ENCODE measurements at regions not wholly inside any gene's neighbourhood (a gene's known extent, or its start where the extent isn't known, plus 50 kb on each side); places are given as distances from the start of the nearest gene placed in this dataset.

- DNase-seq (ENCODE audit: extremely low spot score, insufficient read length, low read depth): peak; percentile 20
Measured at GRCh38 chr4:81905971-81906370, 434.3 kb upstream of the RASGEF1B start.

GRCh38 chr4:81904121-81904520, 432.4 kb upstream of the RASGEF1B start:
- DNase-seq (ENCODE audit: extremely low spot score, insufficient read length, low read depth): no peak
- no peak for FAIRE-seq

More at GRCh38 chr4:81905971-81906370, 434.3 kb upstream of the RASGEF1B start:
- peak; percentile 91 for FAIRE-seq

- FAIRE-seq (no peak), DNase-seq (ENCODE audit: extremely low spot score, insufficient read length, low read depth) (no peak)
Measured at GRCh38 chr4:81903212-81903611, 431.5 kb upstream of the RASGEF1B start.

GRCh38 chr4:81898862-81899504, 427.3 kb upstream of the RASGEF1B start:
- no peak for FAIRE-seq
- DNase-seq (ENCODE audit: extremely low spot score, insufficient read length, low read depth): no peak

- FAIRE-seq (no peak), DNase-seq (ENCODE audit: extremely low spot score, insufficient read length, low read depth) (no peak)
Measured at GRCh38 chr4:81896936-81897335, 425.2 kb upstream of the RASGEF1B start.

DNA sequence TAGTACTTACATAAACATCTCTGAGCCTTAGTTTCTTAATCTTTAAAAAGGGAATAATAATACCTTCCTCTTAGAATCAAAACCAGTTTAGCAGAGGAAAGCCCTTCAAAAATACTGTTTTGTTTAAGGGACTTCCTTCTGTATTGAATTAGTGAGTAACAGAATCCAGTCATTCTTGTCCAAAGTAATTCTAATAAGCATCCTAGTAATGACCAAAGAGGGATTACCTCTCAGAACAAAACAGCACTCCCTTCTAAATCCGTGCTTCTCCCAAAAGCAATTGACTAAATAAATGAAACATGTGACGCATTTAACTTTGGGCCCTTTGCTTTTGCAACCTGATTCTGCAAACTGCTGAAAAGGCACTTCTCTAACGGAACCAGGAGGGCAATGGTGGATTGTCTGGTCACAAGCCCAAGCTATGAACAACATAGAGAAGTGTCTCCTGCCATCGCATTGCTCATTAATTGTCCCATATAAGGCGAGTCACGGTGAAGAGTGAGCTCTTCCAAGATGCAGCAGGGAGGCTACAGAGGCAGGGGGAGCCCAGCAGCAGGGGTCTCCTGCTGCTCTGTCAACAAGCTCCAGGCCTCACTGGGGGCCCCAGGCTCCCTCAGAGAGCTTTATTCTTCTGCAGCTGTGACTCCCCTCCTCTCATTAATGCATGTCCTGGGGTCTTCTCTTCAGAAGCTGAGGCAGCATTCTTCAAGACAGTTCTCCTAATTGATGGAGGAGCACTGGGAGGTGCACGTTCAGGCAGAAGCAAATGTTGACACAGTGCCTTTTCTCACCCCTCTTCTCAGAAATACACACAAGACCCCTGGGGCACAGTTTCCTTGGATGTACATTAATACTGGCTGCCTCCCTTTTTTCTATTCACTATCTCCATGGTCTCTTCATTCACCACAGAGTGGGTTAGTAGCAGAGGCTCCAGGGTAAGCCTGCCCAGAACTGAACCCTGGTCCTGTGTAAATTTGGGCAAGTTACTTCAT, 419.6 kb upstream of the RASGEF1B start:
- FAIRE-seq: no peak
- no peak for DNase-seq (ENCODE audit: extremely low spot score, insufficient read length, low read depth)

GRCh38 chr4:81884986-81885385, 413.3 kb upstream of the RASGEF1B start:
- DNase-seq (ENCODE audit: extremely low spot score, insufficient read length, low read depth) (no peak), FAIRE-seq (no peak)

DNA sequence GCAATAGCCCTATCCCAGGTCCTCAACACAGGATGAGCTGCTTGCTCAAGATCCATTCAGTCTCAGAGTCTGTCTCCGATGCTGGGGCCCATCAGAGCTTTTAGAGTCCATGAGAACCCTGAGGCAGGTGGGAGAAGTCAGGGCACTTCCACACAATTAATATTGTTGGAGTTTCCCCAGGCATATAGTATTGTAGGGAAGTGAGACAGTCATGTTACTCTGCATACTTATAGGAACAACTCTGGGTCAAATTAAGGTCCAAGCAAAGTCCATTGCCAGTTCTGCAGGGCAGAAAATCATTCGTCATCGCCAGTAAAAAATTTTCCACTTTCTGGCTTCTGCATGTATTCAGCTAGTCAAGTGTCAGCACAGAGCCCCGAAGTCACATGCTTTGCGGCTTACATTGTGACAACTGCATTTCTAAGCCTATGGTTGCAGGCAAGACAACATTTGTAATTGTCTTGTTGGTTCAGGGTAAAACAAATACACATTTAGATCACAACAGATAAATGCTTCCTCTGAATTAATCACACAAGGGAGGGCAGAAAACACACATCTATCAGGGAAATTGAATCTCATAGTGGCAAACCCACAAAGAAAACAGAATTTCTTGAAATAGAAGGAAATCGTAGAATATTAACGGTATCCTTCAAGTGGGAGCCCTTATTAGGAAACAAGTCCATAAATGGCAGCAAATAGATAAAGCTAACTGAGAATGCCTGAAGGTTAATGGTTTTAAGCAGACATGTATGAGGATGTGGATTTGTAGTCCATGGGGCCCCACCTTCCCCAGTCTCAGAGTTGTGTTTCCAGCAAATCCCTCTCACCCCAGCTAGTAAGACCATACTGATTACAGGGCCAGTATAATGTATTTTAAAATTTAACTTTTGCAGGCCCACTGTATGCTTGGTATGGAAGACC, 412.1 kb upstream of the RASGEF1B start:
- FAIRE-seq: no peak

GRCh38 chr4:81883004-81883403, 411.3 kb upstream of the RASGEF1B start:
- FAIRE-seq (no peak), DNase-seq (ENCODE audit: extremely low spot score, insufficient read length, low read depth) (no peak)

More for the DNA sequence above, 412.1 kb upstream of the RASGEF1B start:
- DNase-seq (ENCODE audit: extremely low spot score, insufficient read length, low read depth): no peak

- DNase-seq (ENCODE audit: extremely low spot score, insufficient read length, low read depth) (no peak), FAIRE-seq (no peak)
Measured at GRCh38 chr4:81881855-81882621, 410.3 kb upstream of the RASGEF1B start.

GRCh38 chr4:81876106-81876505, 404.4 kb upstream of the RASGEF1B start:
- DNase-seq (ENCODE audit: extremely low spot score, insufficient read length, low read depth): no peak
- no peak for FAIRE-seq

- DNase-seq (ENCODE audit: extremely low spot score, insufficient read length, low read depth): no peak
- FAIRE-seq: no peak
Measured at GRCh38 chr4:81874661-81875515, 403.2 kb upstream of the RASGEF1B start.

DNA sequence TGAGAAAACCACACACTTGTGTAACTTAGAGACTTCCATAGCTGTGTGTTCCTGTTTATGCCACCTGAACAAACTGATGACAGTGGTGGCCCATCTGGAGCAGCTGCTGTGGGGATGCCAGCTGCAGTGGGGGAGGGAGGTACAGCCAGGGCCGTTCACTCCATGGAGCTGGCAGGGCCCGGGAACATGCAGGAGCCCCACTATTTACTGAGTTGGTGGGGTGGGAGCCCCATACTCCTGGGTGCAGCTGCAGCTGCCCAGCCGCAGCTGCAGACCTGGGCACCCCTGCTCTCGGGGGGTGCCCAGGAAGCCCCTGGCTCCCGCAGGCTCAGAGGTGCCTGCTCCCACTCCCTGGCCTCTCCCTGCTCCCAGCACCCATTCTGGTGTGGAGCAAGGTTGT, 398.6 kb upstream of the RASGEF1B start:
- FAIRE-seq (no peak), DNase-seq (ENCODE audit: extremely low spot score, insufficient read length, low read depth) (no peak)

DNA sequence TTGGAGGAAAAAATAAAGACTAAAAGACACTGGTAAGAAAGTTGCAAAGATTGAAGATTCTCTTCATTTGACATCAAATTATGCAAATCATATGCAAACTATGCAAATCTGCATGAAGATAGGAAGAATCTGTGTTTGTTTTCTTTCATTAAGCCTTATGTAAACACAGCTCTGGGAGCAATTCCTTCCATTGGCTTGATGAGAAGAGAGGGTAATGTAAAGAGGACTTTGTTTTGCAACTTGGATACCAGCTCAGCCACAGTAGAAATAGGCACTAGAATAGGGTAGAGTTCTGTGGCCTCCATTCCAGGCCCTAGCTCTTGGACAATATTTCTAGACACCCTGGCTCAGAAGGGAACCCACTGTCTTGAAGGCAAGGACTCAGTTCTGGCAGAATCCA, 388.4 kb upstream of the RASGEF1B start:
- no peak for DNase-seq (ENCODE audit: extremely low spot score, insufficient read length, low read depth)
- FAIRE-seq: no peak

DNA sequence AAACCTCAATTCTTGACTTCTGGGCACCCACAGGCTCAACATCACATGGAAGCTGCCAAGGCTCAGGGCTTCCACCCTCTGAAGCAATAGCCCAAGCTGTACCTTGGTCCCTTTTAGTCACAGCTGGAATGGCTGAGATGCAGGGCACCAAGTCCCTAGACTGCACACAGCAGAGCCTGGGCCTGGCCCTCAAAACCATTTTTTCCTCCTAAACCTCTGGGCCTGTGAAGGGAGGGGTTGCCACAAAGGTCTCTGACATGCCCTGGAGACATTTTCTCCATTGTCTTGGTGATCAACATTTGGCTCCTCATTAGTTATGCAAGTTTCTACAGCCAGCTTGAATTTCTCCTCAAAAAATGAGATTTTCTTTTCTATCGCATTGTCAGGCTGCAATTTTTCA, 382.7 kb upstream of the RASGEF1B start:
- DNase-seq (ENCODE audit: extremely low spot score, insufficient read length, low read depth) (no peak), FAIRE-seq (no peak)

- no peak for FAIRE-seq
Measured at GRCh38 chr4:81852031-81852715, 380.5 kb upstream of the RASGEF1B start.

DNA sequence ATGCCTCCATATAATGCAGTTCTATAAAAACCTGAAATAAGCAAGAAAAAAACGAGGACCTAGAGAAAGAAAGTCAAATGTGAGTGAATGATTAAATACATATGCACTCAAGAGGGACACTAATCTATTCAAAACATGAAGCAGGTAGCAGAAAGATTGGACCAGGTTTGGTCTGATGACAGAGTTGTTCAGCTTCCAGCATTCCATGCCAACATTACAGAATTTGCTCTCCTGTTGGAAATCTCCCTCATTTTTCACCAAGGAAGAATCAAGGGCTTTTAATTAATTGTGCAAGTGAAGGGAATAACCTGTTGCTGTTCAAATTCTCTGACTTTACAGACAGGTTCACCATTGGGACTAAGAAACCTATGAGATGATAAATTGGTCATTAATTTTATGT, 379.0 kb upstream of the RASGEF1B start:
- DNase-seq (ENCODE audit: extremely low spot score, insufficient read length, low read depth): no peak
- FAIRE-seq: no peak

More at GRCh38 chr4:81852031-81852715, 380.5 kb upstream of the RASGEF1B start:
- DNase-seq (ENCODE audit: extremely low spot score, insufficient read length, low read depth): no peak

GRCh38 chr4:81845761-81846160, 374.1 kb upstream of the RASGEF1B start:
- FAIRE-seq: no peak
- DNase-seq (ENCODE audit: extremely low spot score, insufficient read length, low read depth): no peak

All from GM18507 (cell line).